ENCODE measurements at regions not wholly inside any gene's neighbourhood (a gene's known extent, or its start where the extent isn't known, plus 50 kb on each side); places are given as distances from the start of the nearest gene placed in this dataset.

- Histone ChIP-seq H3K9me3 (ENCODE audit: control insufficient read depth in 2 of 2, low read length in 2 of 2) (no peaks in the 10 kb centered on the region), H3K4me1 (ENCODE audit: control insufficient read depth in 2 of 2, insufficient read depth in 2 of 2, low read length in 2 of 2) (no peaks in the 10 kb centered on the region), H3K4me3 (ENCODE audit: low read length in 2 of 2) (no peak overlapping the region), H3K9ac (ENCODE audit: low read depth in 1 of 2, low read length in 2 of 2) (no peak overlapping the region), H3K27me3 (ENCODE audit: control insufficient read depth in 2 of 2, insufficient read depth in 2 of 2, low read length in 2 of 2) (no peaks in the 10 kb centered on the region), H3K27ac (ENCODE audit: low read depth in 2 of 2, low read length in 2 of 2) (no peak overlapping the region), H3K36me3 (ENCODE audit: control insufficient read depth in 2 of 2, insufficient read depth in 2 of 2, low read length in 2 of 2) (no peaks in the 10 kb centered on the region)
Observed at GRCh38 chr7:121516821-121517220, 120.7 kb upstream of the FAM3C start.

DNA sequence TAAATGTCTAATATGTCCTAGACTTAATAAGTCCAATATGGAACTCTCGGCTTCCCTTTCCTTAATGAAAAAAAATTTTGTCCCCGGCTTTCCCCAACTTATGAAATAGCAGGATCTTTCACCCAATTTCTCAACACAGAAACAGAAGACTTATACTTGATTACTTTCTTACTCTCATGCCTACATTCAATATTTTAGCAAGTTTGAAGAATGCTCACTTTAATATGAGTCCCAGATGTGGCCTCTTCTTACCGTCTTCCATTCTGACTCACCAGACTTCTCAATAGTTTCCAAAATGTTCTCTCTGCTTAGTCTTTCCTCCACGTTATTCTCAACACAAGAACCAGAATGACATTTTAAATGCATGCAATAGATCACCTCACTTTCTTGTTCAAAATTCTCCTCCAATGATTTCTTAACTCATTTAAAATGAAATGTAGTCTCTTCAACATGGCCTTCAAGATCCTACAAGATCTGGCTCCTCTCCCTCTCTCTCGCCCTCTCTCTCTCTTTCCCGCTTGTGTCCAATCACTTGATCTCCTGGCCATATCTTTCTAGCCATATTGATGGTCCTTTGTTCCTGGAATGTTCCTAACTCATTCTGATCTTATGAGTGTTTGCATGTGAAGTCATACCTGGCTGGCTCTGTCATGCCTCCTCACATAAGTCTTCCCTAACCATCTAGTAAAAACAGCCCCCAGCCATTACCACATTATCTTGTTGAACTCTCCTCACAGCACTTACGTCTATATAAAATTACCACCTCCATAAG lies 119.7 kb upstream of the FAM3C start:
- peaks cover 4 to 5% of the 10 kb centered on the region in 2 donors for H3K9me3 ChIP-seq (ENCODE audit: control insufficient read depth in 2 of 2, low read length in 2 of 2)
- H3K4me1 ChIP-seq (ENCODE audit: control insufficient read depth in 2 of 2, insufficient read depth in 2 of 2, low read length in 2 of 2) = no peaks in the 10 kb centered on the region
- no peaks in the 10 kb centered on the region for H3K36me3 ChIP-seq (ENCODE audit: control insufficient read depth in 2 of 2, insufficient read depth in 2 of 2, low read length in 2 of 2)
- H3K27me3 ChIP-seq (ENCODE audit: control insufficient read depth in 2 of 2, insufficient read depth in 2 of 2, low read length in 2 of 2) = no peaks in the 10 kb centered on the region
- H3K27ac ChIP-seq (ENCODE audit: low read depth in 2 of 2, low read length in 2 of 2) = no peak overlapping the region
- H3K9ac ChIP-seq (ENCODE audit: low read depth in 1 of 2, low read length in 2 of 2) = no peak overlapping the region
- H3K4me3 ChIP-seq (ENCODE audit: low read length in 2 of 2) = no peak overlapping the region

GRCh38 chr7:121515229-121515628 lies 119.1 kb upstream of the FAM3C start:
- Histone ChIP-seq H3K36me3 (ENCODE audit: control insufficient read depth in 2 of 2, insufficient read depth in 2 of 2, low read length in 2 of 2) (no peaks in the 10 kb centered on the region), H3K4me1 (ENCODE audit: control insufficient read depth in 2 of 2, insufficient read depth in 2 of 2, low read length in 2 of 2) (no peaks in the 10 kb centered on the region), H3K4me3 (ENCODE audit: low read length in 2 of 2) (no peak overlapping the region), H3K27ac (ENCODE audit: low read depth in 2 of 2, low read length in 2 of 2) (no peak overlapping the region), H3K27me3 (ENCODE audit: control insufficient read depth in 2 of 2, insufficient read depth in 2 of 2, low read length in 2 of 2) (no peaks in the 10 kb centered on the region), H3K9me3 (ENCODE audit: control insufficient read depth in 2 of 2, low read length in 2 of 2) (peaks cover 6 to 11% of the 10 kb centered on the region in 2 donors), H3K9ac (ENCODE audit: low read depth in 1 of 2, low read length in 2 of 2) (no peak overlapping the region)

GRCh38 chr7:121513105-121513504 lies 117.0 kb upstream of the FAM3C start:
- Histone ChIP-seq H3K9me3 (ENCODE audit: control insufficient read depth in 2 of 2, low read length in 2 of 2) (peaks cover 6 to 12% of the 10 kb centered on the region in 2 donors), H3K36me3 (ENCODE audit: control insufficient read depth in 2 of 2, insufficient read depth in 2 of 2, low read length in 2 of 2) (no peaks in the 10 kb centered on the region), H3K9ac (ENCODE audit: low read depth in 1 of 2, low read length in 2 of 2) (no peak overlapping the region), H3K27ac (ENCODE audit: low read depth in 2 of 2, low read length in 2 of 2) (no peak overlapping the region), H3K4me1 (ENCODE audit: control insufficient read depth in 2 of 2, insufficient read depth in 2 of 2, low read length in 2 of 2) (no peaks in the 10 kb centered on the region), H3K4me3 (ENCODE audit: low read length in 2 of 2) (no peak overlapping the region), H3K27me3 (ENCODE audit: control insufficient read depth in 2 of 2, insufficient read depth in 2 of 2, low read length in 2 of 2) (no peaks in the 10 kb centered on the region)

GRCh38 chr7:121510858-121511482 lies 114.9 kb upstream of the FAM3C start:
- Histone ChIP-seq H3K9ac (ENCODE audit: low read depth in 1 of 2, low read length in 2 of 2) (no peak overlapping the region), H3K27me3 (ENCODE audit: control insufficient read depth in 2 of 2, insufficient read depth in 2 of 2, low read length in 2 of 2) (no peaks in the 10 kb centered on the region), H3K36me3 (ENCODE audit: control insufficient read depth in 2 of 2, insufficient read depth in 2 of 2, low read length in 2 of 2) (no peaks in the 10 kb centered on the region), H3K4me3 (ENCODE audit: low read length in 2 of 2) (no peak overlapping the region), H3K27ac (ENCODE audit: low read depth in 2 of 2, low read length in 2 of 2) (no peak overlapping the region), H3K9me3 (ENCODE audit: control insufficient read depth in 2 of 2, low read length in 2 of 2) (peaks cover 6 to 14% of the 10 kb centered on the region in 2 donors), H3K4me1 (ENCODE audit: control insufficient read depth in 2 of 2, insufficient read depth in 2 of 2, low read length in 2 of 2) (no peaks in the 10 kb centered on the region)

DNA sequence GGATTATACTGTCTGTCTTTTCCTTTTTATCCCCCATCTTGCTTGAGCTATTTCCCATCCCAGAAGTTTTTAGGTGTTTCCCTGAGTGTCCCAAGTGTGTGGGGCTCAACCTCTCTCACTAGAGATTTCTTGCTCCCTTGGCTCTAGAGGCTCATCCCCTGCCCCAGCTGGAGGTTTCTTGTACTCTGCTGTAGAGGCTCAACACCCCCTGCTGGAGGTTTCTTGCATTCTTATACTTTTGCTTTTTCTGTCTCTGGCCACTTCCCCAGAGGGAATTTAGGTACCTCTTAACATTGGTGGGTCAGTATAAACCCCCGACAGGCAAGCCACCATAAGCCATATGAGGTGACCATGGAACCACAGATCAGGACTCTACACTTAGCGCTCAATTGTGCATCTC lies 114.2 kb upstream of the FAM3C start:
- H3K9me3 ChIP-seq (ENCODE audit: control insufficient read depth in 2 of 2, low read length in 2 of 2) = peaks cover 6 to 20% of the 10 kb centered on the region in 2 donors
- H3K36me3 ChIP-seq (ENCODE audit: control insufficient read depth in 2 of 2, insufficient read depth in 2 of 2, low read length in 2 of 2) = no peaks in the 10 kb centered on the region
- H3K27ac ChIP-seq (ENCODE audit: low read depth in 2 of 2, low read length in 2 of 2) = no peak overlapping the region
- H3K9ac ChIP-seq (ENCODE audit: low read depth in 1 of 2, low read length in 2 of 2) = no peak overlapping the region
- no peak overlapping the region for H3K4me3 ChIP-seq (ENCODE audit: low read length in 2 of 2)
- H3K4me1 ChIP-seq (ENCODE audit: control insufficient read depth in 2 of 2, insufficient read depth in 2 of 2, low read length in 2 of 2) = no peaks in the 10 kb centered on the region
- H3K27me3 ChIP-seq (ENCODE audit: control insufficient read depth in 2 of 2, insufficient read depth in 2 of 2, low read length in 2 of 2) = no peaks in the 10 kb centered on the region

GRCh38 chr7:121505540-121506182 lies 109.6 kb upstream of the FAM3C start:
- Histone ChIP-seq H3K9ac (ENCODE audit: low read depth in 1 of 2, low read length in 2 of 2) (no peak overlapping the region), H3K4me1 (ENCODE audit: control insufficient read depth in 2 of 2, insufficient read depth in 2 of 2, low read length in 2 of 2) (no peaks in the 10 kb centered on the region), H3K27ac (ENCODE audit: low read depth in 2 of 2, low read length in 2 of 2) (no peak overlapping the region), H3K27me3 (ENCODE audit: control insufficient read depth in 2 of 2, insufficient read depth in 2 of 2, low read length in 2 of 2) (no peaks in the 10 kb centered on the region), H3K9me3 (ENCODE audit: control insufficient read depth in 2 of 2, low read length in 2 of 2) (peaks cover 9 to 19% of the 10 kb centered on the region in 2 donors), H3K36me3 (ENCODE audit: control insufficient read depth in 2 of 2, insufficient read depth in 2 of 2, low read length in 2 of 2) (no peaks in the 10 kb centered on the region), H3K4me3 (ENCODE audit: low read length in 2 of 2) (no peak overlapping the region)

GRCh38 chr7:121505021-121505420 lies 108.9 kb upstream of the FAM3C start:
- Histone ChIP-seq H3K9me3 (ENCODE audit: control insufficient read depth in 2 of 2, low read length in 2 of 2) (peaks cover 9 to 14% of the 10 kb centered on the region in 2 donors), H3K4me3 (ENCODE audit: low read length in 2 of 2) (no peak overlapping the region), H3K4me1 (ENCODE audit: control insufficient read depth in 2 of 2, insufficient read depth in 2 of 2, low read length in 2 of 2) (no peaks in the 10 kb centered on the region), H3K9ac (ENCODE audit: low read depth in 1 of 2, low read length in 2 of 2) (no peak overlapping the region), H3K27ac (ENCODE audit: low read depth in 2 of 2, low read length in 2 of 2) (no peak overlapping the region), H3K27me3 (ENCODE audit: control insufficient read depth in 2 of 2, insufficient read depth in 2 of 2, low read length in 2 of 2) (no peaks in the 10 kb centered on the region), H3K36me3 (ENCODE audit: control insufficient read depth in 2 of 2, insufficient read depth in 2 of 2, low read length in 2 of 2) (no peaks in the 10 kb centered on the region)

DNA sequence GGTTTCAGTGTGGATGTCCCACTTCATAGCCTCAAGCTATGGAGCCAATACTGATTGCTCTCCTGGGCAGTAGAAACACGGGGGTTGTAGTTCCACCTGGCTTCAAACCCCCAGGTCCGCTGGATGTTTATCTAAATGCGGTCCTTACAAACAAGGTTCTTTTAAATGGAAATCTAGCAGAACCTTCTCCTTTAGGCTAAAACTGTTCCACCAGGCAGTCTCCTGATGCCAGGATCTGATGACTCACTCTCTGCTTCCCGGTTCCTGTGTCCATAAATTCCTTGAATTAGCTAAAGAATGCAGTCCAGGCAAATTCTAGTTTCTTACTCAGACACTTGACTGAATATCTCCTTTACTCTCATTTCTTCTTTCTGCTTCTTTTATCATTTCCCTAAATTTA lies 108.4 kb upstream of the FAM3C start:
- peaks cover 9 to 14% of the 10 kb centered on the region in 2 donors for H3K9me3 ChIP-seq (ENCODE audit: control insufficient read depth in 2 of 2, low read length in 2 of 2)

GRCh38 chr7:121503730-121504129 lies 107.6 kb upstream of the FAM3C start:
- H3K4me1 ChIP-seq (ENCODE audit: control insufficient read depth in 2 of 2, insufficient read depth in 2 of 2, low read length in 2 of 2) = peaks cover 0 to 2% of the 10 kb centered on the region in 2 donors
- H3K9ac ChIP-seq (ENCODE audit: low read depth in 1 of 2, low read length in 2 of 2) = no peak overlapping the region
- H3K27me3 ChIP-seq (ENCODE audit: control insufficient read depth in 2 of 2, insufficient read depth in 2 of 2, low read length in 2 of 2) = no peaks in the 10 kb centered on the region
- H3K9me3 ChIP-seq (ENCODE audit: control insufficient read depth in 2 of 2, low read length in 2 of 2) = peaks cover 9 to 14% of the 10 kb centered on the region in 2 donors
- no peak overlapping the region for H3K27ac ChIP-seq (ENCODE audit: low read depth in 2 of 2, low read length in 2 of 2)
- H3K36me3 ChIP-seq (ENCODE audit: control insufficient read depth in 2 of 2, insufficient read depth in 2 of 2, low read length in 2 of 2) = no peaks in the 10 kb centered on the region
- no peak overlapping the region for H3K4me3 ChIP-seq (ENCODE audit: low read length in 2 of 2)

More for the DNA sequence above, 108.4 kb upstream of the FAM3C start:
- Histone ChIP-seq H3K27ac (ENCODE audit: low read depth in 2 of 2, low read length in 2 of 2) (no peak overlapping the region), H3K9ac (ENCODE audit: low read depth in 1 of 2, low read length in 2 of 2) (no peak overlapping the region), H3K4me3 (ENCODE audit: low read length in 2 of 2) (no peak overlapping the region), H3K36me3 (ENCODE audit: control insufficient read depth in 2 of 2, insufficient read depth in 2 of 2, low read length in 2 of 2) (no peaks in the 10 kb centered on the region), H3K4me1 (ENCODE audit: control insufficient read depth in 2 of 2, insufficient read depth in 2 of 2, low read length in 2 of 2) (no peaks in the 10 kb centered on the region), H3K27me3 (ENCODE audit: control insufficient read depth in 2 of 2, insufficient read depth in 2 of 2, low read length in 2 of 2) (no peaks in the 10 kb centered on the region)
